ENCODE measurements at regions not wholly inside any gene's neighbourhood (a gene's known extent, or its start where the extent isn't known, plus 50 kb on each side); places are given as distances from the start of the nearest gene placed in this dataset.

GRCh38 chr10:130559547-130559880, 423.3 kb downstream of the GLRX3 start:
- no peak for DNase-seq (ENCODE audit: low read depth)

- no peak for DNase-seq (ENCODE audit: low read depth)
Measured at GRCh38 chr10:130560116-130560515, 423.9 kb downstream of the GLRX3 start.

- no peak for DNase-seq (ENCODE audit: low read depth)
Measured at GRCh38 chr10:130560573-130560972, 424.4 kb downstream of the GLRX3 start.

- no peak for DNase-seq (ENCODE audit: low read depth)
Measured at GRCh38 chr10:130561681-130562080, 425.5 kb downstream of the GLRX3 start.

GRCh38 chr10:130567011-130567410, 430.8 kb downstream of the GLRX3 start:
- DNase-seq (ENCODE audit: low read depth), result no peak

GRCh38 chr10:130567436-130567835, 431.2 kb downstream of the GLRX3 start:
- no peak for DNase-seq (ENCODE audit: low read depth)

- DNase-seq (ENCODE audit: low read depth), result no peak
Measured at GRCh38 chr10:130568246-130568645, 432.1 kb downstream of the GLRX3 start.

- no peak for DNase-seq (ENCODE audit: low read depth)
Measured at GRCh38 chr10:130570074-130570473, 433.9 kb downstream of the GLRX3 start.

GRCh38 chr10:130571674-130572073, 435.5 kb downstream of the GLRX3 start:
- DNase-seq (ENCODE audit: low read depth), result no peak

GRCh38 chr10:130573446-130573845, 437.3 kb downstream of the GLRX3 start:
- DNase-seq (ENCODE audit: low read depth), result no peak

- no peak for DNase-seq (ENCODE audit: low read depth)
Measured at GRCh38 chr10:130575756-130576285, 439.6 kb downstream of the GLRX3 start.

- DNase-seq (ENCODE audit: low read depth), result no peak
Measured at GRCh38 chr10:130576427-130576826, 440.2 kb downstream of the GLRX3 start.

- DNase-seq (ENCODE audit: low read depth), result no peak
Measured at GRCh38 chr10:130577039-130577438, 440.8 kb downstream of the GLRX3 start.

GRCh38 chr10:130578532-130579289, 442.5 kb downstream of the GLRX3 start:
- DNase-seq (ENCODE audit: low read depth), result no peak

GRCh38 chr10:130579913-130580312, 443.7 kb downstream of the GLRX3 start:
- DNase-seq (ENCODE audit: low read depth), result no peak

- DNase-seq (ENCODE audit: low read depth), result no peak
Measured at GRCh38 chr10:130580975-130581374, 444.8 kb downstream of the GLRX3 start.

GRCh38 chr10:130587718-130588117, 451.5 kb downstream of the GLRX3 start:
- DNase-seq (ENCODE audit: low read depth), result no peak

- DNase-seq (ENCODE audit: low read depth), result no peak
Measured at GRCh38 chr10:130606001-130606405, 469.8 kb downstream of the GLRX3 start.

- DNase-seq (ENCODE audit: low read depth), result no peak
Measured at GRCh38 chr10:130607366-130607765, 471.2 kb downstream of the GLRX3 start.

GRCh38 chr10:130611239-130611638, 475.0 kb downstream of the GLRX3 start:
- no peak for DNase-seq (ENCODE audit: low read depth)

- no peak for DNase-seq (ENCODE audit: low read depth)
Measured at GRCh38 chr10:130615457-130615856, 479.3 kb downstream of the GLRX3 start.

GRCh38 chr10:130617985-130618384, 481.8 kb downstream of the GLRX3 start:
- DNase-seq (ENCODE audit: low read depth), result no peak

- no peak for DNase-seq (ENCODE audit: low read depth)
Measured at GRCh38 chr10:130618647-130619046, 482.5 kb downstream of the GLRX3 start.

- DNase-seq (ENCODE audit: low read depth), result no peak
Measured at GRCh38 chr10:130621231-130621775, 485.1 kb downstream of the GLRX3 start.
